ENCODE measurements at regions not wholly inside any gene's neighbourhood (a gene's known extent, or its start where the extent isn't known, plus 50 kb on each side); places are given as distances from the start of the nearest gene placed in this dataset.

DNA sequence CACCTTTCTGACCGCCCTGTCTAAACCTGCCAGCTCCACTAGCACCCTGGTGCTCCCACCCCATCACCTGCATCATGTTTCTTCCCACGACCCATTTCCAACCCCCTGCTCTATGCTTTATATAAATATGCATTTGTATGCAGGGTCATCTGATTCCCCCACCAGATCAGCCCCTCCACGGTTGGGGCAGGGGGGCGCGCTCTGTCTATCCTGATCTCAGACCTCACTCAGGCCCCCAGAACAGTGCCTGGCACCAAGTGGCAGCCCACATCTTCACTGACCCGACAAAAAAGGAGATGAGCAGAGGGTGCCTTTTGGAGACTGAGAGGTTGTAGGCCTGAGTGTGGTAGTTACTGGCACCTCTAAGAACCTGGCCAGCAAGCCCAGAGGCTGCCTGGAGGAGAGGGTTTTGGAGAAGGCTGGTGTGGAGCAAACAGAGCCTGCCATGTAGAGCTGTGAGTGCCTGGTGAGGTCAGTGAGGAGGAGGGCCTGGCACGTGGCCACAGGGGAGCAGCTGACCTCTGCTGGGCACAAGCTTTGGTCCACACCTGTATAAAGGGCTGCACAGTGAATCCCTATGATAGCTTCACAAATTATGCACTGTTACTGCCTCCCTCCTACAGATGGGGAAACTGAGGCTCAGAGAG, 86.3 kb upstream of the RTL6 start:
- TF ChIP-seq, protein P1, sequence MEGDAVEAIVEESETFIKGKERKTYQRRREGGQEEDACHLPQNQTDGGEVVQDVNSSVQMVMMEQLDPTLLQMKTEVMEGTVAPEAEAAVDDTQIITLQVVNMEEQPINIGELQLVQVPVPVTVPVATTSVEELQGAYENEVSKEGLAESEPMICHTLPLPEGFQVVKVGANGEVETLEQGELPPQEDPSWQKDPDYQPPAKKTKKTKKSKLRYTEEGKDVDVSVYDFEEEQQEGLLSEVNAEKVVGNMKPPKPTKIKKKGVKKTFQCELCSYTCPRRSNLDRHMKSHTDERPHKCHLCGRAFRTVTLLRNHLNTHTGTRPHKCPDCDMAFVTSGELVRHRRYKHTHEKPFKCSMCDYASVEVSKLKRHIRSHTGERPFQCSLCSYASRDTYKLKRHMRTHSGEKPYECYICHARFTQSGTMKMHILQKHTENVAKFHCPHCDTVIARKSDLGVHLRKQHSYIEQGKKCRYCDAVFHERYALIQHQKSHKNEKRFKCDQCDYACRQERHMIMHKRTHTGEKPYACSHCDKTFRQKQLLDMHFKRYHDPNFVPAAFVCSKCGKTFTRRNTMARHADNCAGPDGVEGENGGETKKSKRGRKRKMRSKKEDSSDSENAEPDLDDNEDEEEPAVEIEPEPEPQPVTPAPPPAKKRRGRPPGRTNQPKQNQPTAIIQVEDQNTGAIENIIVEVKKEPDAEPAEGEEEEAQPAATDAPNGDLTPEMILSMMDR (IDR thresholded peaks at IDR 0.05; ENCODE audit: insufficient read depth, low read depth, low read length): no peak
- TF ChIP-seq EZH2 (IDR thresholded peaks at IDR 0.05; ENCODE audit: insufficient read depth, low read length): no peak

Measured in astrocyte (in vitro differentiated cells and primary cell).